ENCODE measurements at regions not wholly inside any gene's neighbourhood (a gene's known extent, or its start where the extent isn't known, plus 50 kb on each side); places are given as distances from the start of the nearest gene placed in this dataset.

DNA sequence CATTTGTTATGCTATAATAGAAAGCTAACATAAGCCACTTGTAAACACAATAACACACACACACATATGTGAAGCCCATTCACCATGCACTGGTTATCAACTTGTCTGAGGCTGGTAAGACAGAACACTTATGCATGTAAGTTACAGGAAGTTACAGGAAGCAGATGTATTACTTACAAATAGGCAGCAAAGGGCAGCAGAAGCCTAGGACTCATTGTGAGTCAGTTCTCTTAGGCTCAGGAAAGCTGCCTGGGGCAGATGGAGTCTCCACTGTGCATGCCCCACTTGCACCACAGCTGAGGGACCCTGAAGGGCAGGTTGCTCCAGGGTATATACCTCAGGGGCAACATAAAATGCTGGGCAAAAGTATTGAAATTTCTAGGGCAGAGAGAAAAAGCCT is 748.8 kb upstream of the CCDC54 start:
- TF ChIP-seq EZH2phosphoT487 (IDR thresholded peaks at IDR 0.05), result no peak
- no peak for TF ChIP-seq CTCF (IDR thresholded peaks at IDR 0.05)
- TF ChIP-seq EZH2 (IDR thresholded peaks at IDR 0.05), result no peak

Measured in neural progenitor cell (in vitro differentiated cells).